Thyroid gland (tissue), 4 donors: ENCODE measurements at regions not wholly inside any gene's neighbourhood (a gene's known extent, or its start where the extent isn't known, plus 50 kb on each side); places are given as distances from the start of the nearest gene placed in this dataset.

Source experiments
- DNase-seq, 2 donors: peaks; one replicate each; pipeline ENCODE4 v3.0.0-alpha.2; 2019
- H3K27ac ChIP-seq, 3 donors: fragments of 200-600 bp; sonication (generic); 1 replicate in 2 of 3; 2 replicates in 1 of 3; pipeline ENCODE4 v1.5.1; 2016 to 2019; ENCODE audit warnings: mild to moderate bottlenecking in 1 of 3, moderate library complexity in 1 of 3
- H3K27me3 ChIP-seq: fragments of 200-600 bp; sonication (generic); one replicate; pipeline ENCODE4 v1.5.1; 2019
- H3K36me3 ChIP-seq, 2 donors: fragments of 200-600 bp; sonication (generic); one replicate each; pipeline ENCODE4 v1.5.1; 2016 to 2019
- H3K4me1 ChIP-seq, 2 donors: fragments of 200-600 bp; sonication (generic); one replicate each; pipeline ENCODE4 v1.5.1; 2017 to 2019
- H3K4me3 ChIP-seq, 3 donors: fragments of 200-600 bp; sonication (generic); replicated peaks in 1 of 3; 1 replicate in 2 of 3; 2 replicates in 1 of 3; pipeline ENCODE4 v1.5.1; 2016; ENCODE audit warnings: mild to moderate bottlenecking in 1 of 3
- H3K9me3 ChIP-seq: fragments of 200-600 bp; sonication (generic); one replicate; pipeline ENCODE4 v1.5.1; 2017
- POLR2A ChIP-seq, 2 donors: fragments of 450-650 bp; IDR thresholded peaks; one replicate each; pipeline ENCODE4 v1.6.1; 2017; ENCODE audit warnings: antibody characterized with exemption in 2 of 2, mild to moderate bottlenecking in 2 of 2, moderate library complexity in 1 of 2
- WGBS, 2 donors: methylation state at CpG; one replicate each; pipeline ENCODE4 v1.1.5; 2017; 5-methylcytosine and 5-hydroxymethylcytosine counted together
- intact Hi-C: fragments of 100-400 bp; cut with DNase I; formaldehyde crosslinking; loops from one replicate; pipeline ENCODE4 v1.15.1; 2023
- TF ChIP-seq, protein P1 (sequence below), 6 experiments: fragments of 200-600 bp in 3 of 6; fragments of 450-650 bp in 3 of 6; sonication (generic) in 3 of 6; IDR thresholded peaks; one replicate each; pipeline ENCODE4 v1.5.1; 2016 to 2019; ENCODE audit warnings: antibody characterized with exemption in 6 of 6, mild to moderate bottlenecking in 2 of 6, inconsistent platforms in 1 of 6, moderate library complexity in 1 of 6

DNA sequence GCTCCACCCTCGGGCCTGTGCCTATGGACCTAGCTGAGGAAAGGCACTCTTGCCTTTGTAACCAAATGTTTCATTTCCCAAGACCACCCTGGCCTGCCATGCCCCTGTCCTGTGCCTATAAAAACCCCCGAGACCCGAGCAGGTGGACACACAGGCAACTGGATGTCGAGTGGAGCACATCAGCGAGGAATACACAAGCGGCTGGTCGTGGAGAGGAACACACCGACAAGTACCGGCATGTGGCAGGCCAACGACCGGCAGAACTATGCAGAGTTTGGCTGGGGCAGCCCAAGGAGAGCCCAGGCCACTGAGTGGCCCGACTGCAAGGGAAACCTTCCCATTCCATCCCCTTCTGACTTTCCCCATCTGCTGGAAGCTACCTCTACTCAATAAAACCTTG is 1963.8 kb upstream of the CELF4 start:
- Histone ChIP-seq H3K27ac (no peak overlapping the region), H3K4me1 (no peaks in the 10 kb centered on the region), H3K9me3 (no peaks in the 10 kb centered on the region), H3K27me3 (no peaks in the 10 kb centered on the region), H3K36me3 (no peaks in the 10 kb centered on the region), H3K4me3 (no peak overlapping the region)
- DNase-seq = no peak
- TF ChIP-seq POLR2A (IDR thresholded peaks at IDR 0.05) = no peak
- TF ChIP-seq, protein P1, sequence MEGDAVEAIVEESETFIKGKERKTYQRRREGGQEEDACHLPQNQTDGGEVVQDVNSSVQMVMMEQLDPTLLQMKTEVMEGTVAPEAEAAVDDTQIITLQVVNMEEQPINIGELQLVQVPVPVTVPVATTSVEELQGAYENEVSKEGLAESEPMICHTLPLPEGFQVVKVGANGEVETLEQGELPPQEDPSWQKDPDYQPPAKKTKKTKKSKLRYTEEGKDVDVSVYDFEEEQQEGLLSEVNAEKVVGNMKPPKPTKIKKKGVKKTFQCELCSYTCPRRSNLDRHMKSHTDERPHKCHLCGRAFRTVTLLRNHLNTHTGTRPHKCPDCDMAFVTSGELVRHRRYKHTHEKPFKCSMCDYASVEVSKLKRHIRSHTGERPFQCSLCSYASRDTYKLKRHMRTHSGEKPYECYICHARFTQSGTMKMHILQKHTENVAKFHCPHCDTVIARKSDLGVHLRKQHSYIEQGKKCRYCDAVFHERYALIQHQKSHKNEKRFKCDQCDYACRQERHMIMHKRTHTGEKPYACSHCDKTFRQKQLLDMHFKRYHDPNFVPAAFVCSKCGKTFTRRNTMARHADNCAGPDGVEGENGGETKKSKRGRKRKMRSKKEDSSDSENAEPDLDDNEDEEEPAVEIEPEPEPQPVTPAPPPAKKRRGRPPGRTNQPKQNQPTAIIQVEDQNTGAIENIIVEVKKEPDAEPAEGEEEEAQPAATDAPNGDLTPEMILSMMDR (IDR thresholded peaks at IDR 0.05) = no peak
- intact Hi-C loops = no loop called here
- 89 to 95% methylated on average over 12 of the region's 12 CpGs for WGBS, 2 donors

DNA sequence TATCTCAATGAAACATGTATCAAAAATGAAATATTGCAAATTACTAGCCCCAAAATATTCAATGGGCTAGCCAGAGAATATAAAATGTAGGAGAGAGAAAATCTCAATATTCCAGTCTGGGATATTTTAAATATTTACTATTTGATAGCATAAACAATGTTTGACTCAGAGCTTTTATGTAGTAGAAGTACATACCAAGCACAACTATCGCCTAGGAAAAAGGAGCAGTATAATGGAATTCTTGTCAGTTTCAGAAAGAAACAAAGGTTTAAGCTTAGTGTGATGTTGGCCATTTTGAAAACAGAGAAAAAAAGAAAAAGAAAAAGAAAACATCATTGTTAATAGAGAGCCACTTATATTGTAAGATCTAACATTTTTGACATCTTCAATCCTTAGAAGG is 1961.9 kb upstream of the CELF4 start:
- intact Hi-C loops = no loop called here

DNA sequence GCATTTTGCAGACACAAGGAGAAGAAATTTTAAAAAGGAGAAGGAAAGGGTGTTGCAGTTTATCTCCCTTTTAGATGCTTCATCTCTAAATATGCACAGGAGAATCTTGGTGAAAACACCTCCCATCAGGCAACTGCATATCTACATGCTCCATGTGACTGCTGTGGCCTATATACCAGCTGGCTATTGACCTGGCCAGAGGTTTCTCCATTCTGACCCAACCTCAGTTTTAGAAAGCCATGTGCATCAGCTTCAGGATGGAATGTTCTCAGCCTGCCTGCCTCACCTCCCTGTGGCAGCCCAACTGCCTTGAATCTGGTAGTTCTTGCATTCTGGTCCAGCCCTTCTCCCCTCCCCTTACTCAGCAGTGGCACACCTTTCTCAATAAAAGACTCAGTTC is 1958.8 kb upstream of the CELF4 start:
- no peak for DNase-seq
- TF ChIP-seq POLR2A (IDR thresholded peaks at IDR 0.05) = no peak
- TF ChIP-seq, protein P1 (IDR thresholded peaks at IDR 0.05) = no peak
- no peaks in the 10 kb centered on the region for H3K9me3 ChIP-seq
- H3K27me3 ChIP-seq = no peaks in the 10 kb centered on the region
- H3K27ac ChIP-seq = no peak overlapping the region
- intact Hi-C loops = no loop called here
- no peak overlapping the region for H3K4me3 ChIP-seq
- H3K36me3 ChIP-seq = no peaks in the 10 kb centered on the region
- peaks cover 3 to 4% of the 10 kb centered on the region in 2 donors for H3K4me1 ChIP-seq

More for the DNA sequence above, 1961.9 kb upstream of the CELF4 start:
- Histone ChIP-seq H3K4me3 (no peak overlapping the region), H3K27me3 (no peaks in the 10 kb centered on the region), H3K9me3 (no peaks in the 10 kb centered on the region), H3K36me3 (no peaks in the 10 kb centered on the region), H3K4me1 (no peaks in the 10 kb centered on the region), H3K27ac (no peak overlapping the region)
- WGBS, 2 donors = 95 to 96% methylated on average over 1 of the region's 1 CpG
- no peak for DNase-seq
- TF ChIP-seq POLR2A (IDR thresholded peaks at IDR 0.05) = no peak
- TF ChIP-seq, protein P1 (IDR thresholded peaks at IDR 0.05) = no peak

DNA sequence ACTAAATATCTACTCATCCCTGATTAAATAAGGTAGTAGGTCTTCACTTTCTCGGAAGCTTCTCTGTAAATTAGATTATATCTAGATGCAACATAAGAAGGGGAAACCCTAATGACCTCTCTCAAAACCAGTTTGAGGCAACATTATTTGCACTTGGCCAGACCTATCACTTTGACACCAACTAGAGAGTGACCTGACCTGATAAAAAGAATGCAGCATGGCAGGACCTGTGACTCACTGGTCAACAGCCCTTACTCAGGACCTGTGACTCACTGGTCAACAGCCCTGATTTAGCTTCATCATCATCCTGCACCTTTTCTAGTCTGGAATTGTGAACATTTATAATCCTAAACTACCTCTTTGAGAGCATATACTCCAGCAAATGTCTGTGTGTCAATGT is 1957.7 kb upstream of the CELF4 start:
- Histone ChIP-seq H3K4me3 (no peak overlapping the region), H3K36me3 (no peaks in the 10 kb centered on the region), H3K4me1 (peaks cover 4 to 6% of the 10 kb centered on the region in 2 donors), H3K27me3 (no peaks in the 10 kb centered on the region), H3K9me3 (no peaks in the 10 kb centered on the region), H3K27ac (no peak overlapping the region)
- TF ChIP-seq, protein P1 (IDR thresholded peaks at IDR 0.05) = no peak
- no peak for TF ChIP-seq POLR2A (IDR thresholded peaks at IDR 0.05)
- 91 to 92% methylated on average over 1 of the region's 1 CpG for WGBS, 2 donors
- intact Hi-C loops = no loop called here
- DNase-seq = no peak

DNA sequence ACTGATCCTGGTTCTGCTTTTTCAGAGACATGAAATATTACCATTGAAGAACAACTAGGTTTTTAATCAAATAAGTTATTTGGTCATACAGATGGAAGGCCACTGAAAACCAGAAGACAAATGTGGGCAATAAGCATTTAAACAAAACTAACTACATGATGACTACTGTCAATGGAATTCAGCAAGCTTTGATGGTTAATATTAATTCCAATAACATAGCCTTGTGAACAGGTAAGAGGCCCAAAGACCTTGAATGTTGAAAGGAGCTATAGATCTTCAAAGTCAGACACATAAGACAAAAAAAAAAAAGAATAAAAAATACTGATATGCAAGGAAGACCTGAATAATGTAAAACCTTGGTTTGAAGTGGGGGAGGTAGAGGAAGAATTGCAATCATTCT is 1955.6 kb upstream of the CELF4 start:
- Histone ChIP-seq H3K9me3 (no peaks in the 10 kb centered on the region), H3K27ac (no peak overlapping the region), H3K36me3 (no peaks in the 10 kb centered on the region), H3K4me1 (peaks cover 4 to 6% of the 10 kb centered on the region in 2 donors), H3K4me3 (no peak overlapping the region), H3K27me3 (no peaks in the 10 kb centered on the region)
- DNase-seq = no peak
- no peak for TF ChIP-seq POLR2A (IDR thresholded peaks at IDR 0.05)
- TF ChIP-seq, protein P1 (IDR thresholded peaks at IDR 0.05) = no peak
- intact Hi-C loops = no loop called here
